ENCODE measurements at regions not wholly inside any gene's neighbourhood (a gene's known extent, or its start where the extent isn't known, plus 50 kb on each side); places are given as distances from the start of the nearest gene placed in this dataset.

DNA sequence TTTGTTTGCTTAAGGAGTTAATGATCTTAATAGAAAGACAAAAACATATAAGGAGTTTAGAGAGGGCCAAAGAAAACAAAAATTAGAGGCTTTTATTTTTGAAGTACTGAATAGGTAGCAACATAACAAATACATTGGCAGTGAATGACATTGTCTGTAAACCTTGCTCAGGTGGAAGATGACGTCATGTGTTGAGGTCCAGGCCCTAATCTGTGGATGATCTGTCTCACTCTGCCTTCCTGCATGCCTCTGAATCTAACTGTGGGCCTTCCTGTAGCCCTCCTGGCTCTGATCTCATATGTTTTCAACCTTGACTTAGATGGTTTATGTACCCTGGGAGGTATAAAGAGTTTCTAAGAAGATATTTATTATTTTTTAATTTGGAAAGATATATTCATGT lies 58.1 kb upstream of the DYNAP start:
- no peak for DNase-seq

Measured in NCI-H1930 (cell line).